ENCODE measurements at regions not wholly inside any gene's neighbourhood (a gene's known extent, or its start where the extent isn't known, plus 50 kb on each side); places are given as distances from the start of the nearest gene placed in this dataset.

DNA sequence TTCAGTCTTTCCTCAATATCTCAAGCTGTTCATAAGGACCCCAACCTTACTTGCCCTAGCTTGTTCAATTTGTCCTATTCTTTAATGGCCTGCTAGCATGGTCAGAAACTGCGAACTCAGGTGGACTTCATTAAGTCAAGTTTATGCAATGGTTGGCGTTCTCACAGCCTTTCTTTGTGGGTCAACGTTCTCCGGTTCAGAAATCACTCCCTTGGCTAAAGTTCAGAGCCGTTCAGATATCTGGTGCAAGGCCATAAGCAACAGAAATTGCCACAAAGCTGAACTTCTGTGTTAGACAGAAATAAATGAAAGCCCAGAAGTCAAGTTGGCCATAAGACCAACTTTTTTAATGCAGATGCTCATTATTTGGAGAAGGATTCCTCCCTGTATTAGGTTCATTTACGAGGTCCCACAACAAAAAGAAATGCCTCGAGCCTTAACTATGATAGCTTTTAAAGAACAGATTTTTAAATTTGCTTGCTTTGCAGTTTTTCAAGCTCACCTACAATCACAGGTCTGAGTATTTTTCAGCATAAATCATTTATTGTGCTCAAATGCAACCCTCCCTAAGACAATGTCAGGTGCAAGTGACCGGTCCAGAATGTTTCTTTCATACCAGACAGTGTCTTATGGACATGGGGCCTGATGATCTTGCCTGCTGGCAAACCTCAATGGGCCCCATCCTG lies 140.2 kb upstream of the COL11A1 start:
- no peak for DNase-seq (ENCODE audit: low read depth)

DNA sequence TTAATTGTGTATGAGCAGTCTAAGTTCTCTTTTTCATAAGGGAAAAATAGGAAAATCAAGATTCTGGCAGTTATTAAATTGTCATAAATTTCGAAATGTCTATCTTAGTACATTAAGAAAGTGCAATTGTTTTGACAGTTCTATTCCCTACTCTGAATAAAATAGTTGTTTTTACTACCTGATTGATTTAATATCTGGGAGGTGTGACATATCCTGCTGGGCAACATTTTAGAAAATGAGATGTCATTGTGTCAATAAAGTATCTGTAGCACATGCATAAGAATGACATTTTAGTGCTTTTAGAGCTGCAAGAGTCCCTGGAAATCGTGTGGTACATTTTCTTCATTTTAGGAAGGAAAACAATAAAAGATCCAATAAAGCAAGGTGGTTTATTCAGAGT lies 139.2 kb upstream of the COL11A1 start:
- DNase-seq (ENCODE audit: low read depth): no peak

DNA sequence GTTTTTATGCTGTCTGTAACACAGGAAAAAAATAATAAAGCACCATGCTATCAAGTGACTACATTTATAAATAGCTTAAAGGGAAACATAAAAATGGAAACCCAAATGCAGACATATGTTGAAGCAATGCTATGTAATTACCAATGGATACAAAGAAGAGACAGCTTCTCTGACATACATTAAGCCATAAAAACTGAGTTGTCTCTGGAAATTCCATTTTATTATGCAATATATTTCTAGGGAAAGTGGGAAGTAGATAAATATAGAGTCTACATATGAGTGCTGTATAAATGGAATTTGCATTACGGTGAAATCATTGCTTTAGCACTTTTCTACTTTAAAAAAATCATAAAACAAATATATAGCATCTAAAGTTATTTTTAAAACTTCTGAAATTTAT lies 135.2 kb upstream of the COL11A1 start:
- DNase-seq (ENCODE audit: low read depth): no peak

DNA sequence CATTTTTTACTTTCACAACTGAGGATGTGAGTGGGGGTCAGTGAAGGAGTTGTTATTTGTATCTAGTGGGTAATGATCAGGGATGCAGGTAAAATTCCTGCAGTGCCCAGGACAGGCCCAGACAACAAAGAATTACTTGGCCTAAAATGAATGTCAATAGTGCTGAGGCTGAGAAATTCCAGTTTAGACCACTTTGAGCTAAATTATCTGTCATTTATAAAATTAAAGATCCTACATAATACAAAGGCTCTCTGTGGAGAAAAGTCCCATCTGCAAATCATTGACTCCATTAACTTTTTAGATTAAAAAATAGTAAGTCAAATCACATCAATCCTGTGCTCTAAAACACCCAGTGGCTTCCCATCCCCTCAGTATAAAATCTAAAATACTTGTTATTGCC lies 130.7 kb upstream of the COL11A1 start:
- DNase-seq (ENCODE audit: low read depth): no peak

DNA sequence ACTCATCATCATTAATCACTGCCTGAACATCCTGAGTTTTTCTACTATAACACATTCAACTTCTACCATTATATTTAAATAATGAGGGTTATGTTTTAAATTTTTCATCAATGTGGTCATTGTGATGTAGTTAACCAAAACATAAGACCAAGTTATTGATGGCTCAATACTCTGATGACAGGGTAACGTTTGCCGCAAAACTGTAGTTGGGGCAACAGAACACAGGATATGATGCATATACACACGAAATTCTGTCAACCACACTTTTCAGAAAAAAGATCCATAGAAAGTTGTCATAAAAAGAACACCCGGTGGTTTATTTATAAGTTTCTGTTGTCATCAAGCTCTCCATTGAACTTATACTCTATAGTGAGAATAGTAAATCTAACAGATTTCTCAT lies 121.7 kb upstream of the COL11A1 start:
- peak; percentile 75 for DNase-seq (ENCODE audit: low read depth)

DNA sequence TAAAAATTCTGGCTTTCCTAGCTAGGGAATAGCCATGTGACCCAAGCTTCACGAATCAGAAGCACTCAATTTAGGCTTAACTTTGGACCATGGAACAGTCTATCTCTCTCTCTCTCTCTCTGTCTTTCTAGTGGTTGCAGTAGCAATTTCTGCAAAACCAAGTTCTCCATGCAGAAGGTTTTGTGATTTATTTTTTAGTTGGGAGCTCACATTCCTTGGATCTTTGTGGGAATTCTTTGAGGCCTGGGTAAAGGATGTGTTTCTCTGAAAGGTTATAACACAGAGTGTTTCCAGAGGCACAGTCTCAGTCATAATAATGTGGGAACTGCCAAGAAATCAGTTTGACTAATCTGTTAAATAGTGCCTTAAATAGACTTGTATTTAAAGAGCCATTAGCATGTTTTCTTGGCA lies 112.3 kb upstream of the COL11A1 start:
- DNase-seq (ENCODE audit: low read depth): no peak

DNA sequence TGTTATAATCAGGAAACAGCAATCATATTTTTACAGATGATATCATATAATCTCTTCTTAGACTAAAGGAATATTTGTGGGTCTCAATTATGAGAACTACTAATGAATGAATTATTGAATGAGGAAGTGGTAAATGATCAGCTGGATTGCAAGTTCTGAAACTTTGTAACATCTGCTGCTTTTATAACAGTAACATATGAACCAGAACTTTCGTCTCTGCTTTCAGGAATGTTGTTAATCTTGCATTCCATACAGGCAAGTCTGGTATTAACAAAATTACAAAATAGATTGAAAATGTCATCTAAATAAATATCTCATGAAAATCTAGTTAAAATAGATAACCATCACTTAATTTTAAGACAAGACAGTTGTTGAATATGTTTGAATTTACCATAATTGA lies 110.5 kb upstream of the COL11A1 start:
- no peak for DNase-seq (ENCODE audit: low read depth)

DNA sequence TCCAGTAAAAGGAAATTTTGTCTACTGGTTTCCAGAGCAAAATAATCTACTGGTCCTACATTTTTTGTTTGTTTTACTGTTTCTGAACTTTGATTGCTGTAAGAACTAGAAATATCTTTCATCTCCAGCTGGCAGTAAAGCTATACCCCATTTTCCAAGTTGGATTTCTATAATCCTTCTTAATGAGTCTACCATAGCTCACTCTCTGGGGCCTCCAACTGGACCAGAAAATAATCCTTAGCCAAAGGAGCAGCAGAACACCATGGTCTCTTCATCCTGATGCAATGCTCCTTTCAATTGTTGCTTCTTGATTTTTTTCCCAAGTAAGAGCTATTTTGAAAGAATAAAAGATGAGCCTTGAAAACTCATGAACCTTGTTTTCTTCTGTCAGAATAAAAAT lies 110.0 kb upstream of the COL11A1 start:
- DNase-seq (ENCODE audit: low read depth): no peak

DNA sequence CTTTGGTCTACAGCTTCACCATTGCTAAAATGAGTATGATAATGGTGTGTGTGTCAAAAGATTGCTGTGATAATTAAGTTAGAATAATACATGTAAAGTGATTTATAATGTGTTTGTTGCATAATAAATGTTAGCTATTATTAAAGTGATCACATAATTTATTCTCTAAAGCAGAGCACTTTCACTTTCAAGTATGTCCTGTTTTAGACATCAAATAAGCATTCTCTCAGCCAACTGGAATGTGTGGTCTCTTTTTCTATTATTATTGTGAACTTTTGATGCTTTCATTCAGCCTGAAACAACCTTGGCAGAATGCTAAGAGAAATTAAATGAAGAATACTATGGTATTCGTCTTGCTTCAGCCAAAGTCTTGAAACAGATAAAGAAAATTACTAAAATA lies 102.8 kb upstream of the COL11A1 start:
- DNase-seq (ENCODE audit: low read depth): peak; percentile 22

DNA sequence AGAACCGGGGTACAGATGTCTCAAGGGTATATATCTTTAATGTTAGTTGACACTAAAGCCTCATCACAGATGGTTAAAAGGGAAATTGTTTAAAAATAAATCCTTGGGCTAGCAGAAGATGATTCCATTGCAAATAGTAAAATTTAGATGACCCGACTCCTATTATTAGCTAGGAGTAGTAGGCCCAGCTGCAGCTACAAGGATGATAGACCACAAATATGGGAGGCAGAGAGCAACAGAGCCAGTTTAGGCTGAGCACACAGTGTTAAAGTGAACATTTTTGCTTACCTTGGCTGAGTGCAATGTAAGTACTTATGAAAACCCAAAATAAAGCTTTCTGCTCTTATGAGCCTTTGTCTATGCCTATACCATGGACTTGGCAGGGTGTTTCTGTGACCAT lies 100.5 kb upstream of the COL11A1 start:
- no peak for DNase-seq (ENCODE audit: low read depth)

DNA sequence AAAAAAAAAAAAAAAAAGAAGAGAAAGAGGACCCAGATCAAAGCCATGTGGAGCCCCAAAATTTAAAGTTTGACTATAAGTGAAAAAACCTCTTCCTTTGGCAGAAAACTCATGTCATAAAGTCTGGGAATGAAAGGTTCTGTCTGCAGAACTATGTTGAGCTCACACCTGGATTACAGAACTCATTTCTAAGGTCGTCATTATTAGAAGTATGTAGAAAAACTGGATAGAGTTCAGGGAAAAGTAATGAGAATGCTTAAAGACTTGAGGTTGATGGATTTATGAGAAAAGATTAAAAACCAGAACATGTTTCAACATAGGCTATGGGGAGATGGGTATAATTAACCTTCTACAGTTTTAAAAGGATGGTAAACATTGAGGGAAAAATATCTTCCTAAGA lies 90.7 kb upstream of the COL11A1 start:
- no peak for DNase-seq (ENCODE audit: low read depth)

DNA sequence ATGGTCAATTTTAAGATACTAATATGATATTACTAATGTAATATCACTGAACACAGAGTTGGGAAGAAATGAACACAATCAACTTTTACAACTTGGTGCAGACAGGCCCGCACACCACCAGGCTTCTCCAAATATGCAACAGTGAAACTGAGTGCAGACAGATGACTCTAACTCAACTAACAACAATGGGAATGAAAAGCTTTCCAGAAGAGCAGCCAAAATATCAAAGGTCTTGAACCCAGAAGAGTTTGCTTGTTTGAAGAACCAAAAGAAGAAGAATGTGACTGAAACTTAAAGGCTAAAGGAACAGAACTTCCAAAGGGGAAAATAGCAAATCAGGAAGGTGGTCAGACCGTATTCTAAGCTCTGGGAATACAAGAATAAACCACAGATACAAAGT lies 89.8 kb upstream of the COL11A1 start:
- no peak for DNase-seq (ENCODE audit: low read depth)

DNA sequence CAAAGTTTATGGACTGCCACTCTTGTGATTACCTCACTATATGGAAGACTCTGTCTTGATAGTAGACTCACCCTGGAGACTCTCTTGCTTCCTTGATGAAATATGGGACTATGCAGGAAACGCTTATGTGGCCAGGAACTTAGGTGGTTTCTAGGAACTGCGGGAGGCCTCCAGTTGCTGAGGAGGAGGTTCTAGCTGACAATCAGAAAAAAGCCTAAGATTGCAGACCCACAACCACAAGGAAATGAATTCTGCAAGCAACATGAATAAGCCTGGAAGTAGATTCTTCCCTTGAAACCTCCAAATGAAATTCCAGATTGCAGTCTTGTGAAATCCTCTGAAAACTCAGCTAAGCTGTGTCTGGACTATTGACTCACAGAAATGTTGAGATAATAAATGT lies 88.9 kb upstream of the COL11A1 start:
- peak; percentile 33 for DNase-seq (ENCODE audit: low read depth)

DNA sequence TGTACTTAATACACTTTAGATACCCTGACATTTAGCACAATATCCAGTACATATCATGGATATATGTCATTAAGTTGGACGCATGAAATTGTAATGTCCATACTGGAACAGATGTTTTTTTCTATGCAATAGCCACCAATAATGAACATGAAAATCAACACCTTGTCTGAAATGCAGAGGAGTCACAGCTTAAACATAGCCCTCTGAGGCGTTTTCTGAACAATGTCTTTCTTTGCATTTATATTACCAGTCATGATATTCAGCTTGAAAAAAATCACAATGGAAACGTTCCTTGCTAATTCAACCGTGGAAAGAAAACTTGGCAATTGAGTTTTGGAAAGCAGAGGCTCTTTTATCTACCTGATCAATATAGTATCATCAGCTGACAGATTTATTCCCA lies 86.7 kb upstream of the COL11A1 start:
- DNase-seq (ENCODE audit: low read depth): no peak

DNA sequence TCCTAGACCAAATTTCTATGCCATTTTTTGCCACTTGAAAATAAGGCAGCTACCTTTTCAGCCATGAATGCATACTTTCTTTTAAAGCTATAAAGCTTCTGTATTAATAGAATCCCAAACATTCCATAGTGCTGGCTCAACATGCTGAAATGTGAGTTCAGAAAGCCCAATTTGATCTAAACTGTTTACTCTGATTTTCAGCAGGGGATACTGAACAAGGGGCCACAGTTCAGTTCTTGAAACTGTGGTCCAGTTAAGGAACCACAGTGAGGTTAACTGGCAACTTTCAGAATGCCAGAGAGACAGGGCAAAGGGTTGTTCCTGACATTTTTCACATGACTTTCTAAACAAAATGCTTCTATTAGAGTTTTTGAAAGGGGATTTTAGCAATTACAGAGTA lies 85.7 kb upstream of the COL11A1 start:
- peak; percentile 22 for DNase-seq (ENCODE audit: low read depth)

DNA sequence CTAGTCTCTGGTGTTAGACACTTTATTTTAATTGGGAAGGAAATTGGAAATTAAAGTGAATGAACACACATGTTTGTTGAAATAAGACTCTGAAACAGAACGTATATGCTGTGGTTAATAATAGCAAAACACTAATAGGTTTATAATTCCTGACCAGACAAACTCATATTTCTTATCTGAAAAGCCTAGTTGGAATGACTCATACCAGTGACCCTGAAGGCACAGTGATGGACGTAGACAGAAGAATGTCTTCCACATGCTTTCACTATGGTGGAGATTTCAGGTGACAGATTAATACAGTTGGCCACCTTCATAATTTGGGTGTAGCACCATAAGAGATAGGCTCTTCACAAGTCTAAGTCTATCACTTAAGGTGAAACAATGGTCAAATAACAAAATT lies 83.0 kb upstream of the COL11A1 start:
- peak; percentile 39 for DNase-seq (ENCODE audit: low read depth)

DNA sequence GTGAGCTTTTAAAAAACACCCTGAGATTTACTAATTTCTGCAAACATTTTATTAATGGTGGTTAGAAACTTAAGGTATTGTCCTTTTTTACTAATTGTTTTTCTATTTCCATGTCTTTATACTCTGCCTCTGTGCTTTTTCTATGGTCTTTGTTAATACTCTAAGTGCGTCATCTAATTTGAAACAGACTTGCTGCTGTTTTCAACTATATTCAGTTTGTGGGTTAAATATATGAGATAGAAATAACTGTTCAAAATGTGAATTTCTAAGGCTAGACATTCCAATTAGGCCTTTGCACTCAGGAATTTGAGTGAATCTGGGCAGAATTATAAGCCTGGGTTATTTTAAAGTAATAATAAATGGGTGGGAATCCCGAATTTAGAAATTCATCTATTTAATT lies 82.4 kb upstream of the COL11A1 start:
- no peak for DNase-seq (ENCODE audit: low read depth)

DNA sequence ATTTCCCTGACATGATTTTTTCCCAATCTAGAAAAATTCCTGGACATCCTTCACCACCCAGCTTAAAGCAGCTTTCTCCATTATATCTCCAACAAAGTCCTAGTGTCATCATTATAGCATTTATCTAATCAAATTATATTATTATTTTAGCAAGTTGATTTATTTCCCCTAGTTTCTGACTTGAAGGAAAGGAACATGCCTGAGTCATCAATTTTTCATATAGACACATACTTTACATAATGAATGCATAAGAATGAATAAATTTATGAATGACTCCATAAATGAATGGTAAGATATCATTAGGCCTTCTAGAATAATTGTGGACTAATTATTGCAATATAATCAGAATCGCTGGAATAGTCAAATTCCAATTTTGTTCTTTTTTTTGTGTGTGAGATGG lies 79.4 kb upstream of the COL11A1 start:
- no peak for DNase-seq (ENCODE audit: low read depth)

DNA sequence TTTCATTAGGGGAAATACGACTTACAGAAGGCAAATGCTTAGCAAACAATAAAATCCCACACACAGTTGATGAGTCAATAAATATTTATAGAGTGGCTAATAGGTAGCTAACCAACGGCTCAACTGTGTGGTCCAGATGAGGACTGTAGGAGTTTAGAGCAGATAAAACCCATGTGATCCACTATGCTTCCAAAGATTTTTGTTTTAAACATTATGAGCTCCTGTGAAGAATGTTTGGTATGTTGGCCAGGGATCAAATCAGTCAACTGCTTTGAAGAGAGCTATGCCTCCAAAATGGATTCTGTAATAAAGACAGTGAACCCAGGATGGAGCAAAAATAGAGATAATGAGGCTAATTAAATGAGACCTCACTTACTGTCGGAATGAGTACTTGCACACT lies 72.3 kb upstream of the COL11A1 start:
- peak; percentile 95 for DNase-seq (ENCODE audit: low read depth)

DNA sequence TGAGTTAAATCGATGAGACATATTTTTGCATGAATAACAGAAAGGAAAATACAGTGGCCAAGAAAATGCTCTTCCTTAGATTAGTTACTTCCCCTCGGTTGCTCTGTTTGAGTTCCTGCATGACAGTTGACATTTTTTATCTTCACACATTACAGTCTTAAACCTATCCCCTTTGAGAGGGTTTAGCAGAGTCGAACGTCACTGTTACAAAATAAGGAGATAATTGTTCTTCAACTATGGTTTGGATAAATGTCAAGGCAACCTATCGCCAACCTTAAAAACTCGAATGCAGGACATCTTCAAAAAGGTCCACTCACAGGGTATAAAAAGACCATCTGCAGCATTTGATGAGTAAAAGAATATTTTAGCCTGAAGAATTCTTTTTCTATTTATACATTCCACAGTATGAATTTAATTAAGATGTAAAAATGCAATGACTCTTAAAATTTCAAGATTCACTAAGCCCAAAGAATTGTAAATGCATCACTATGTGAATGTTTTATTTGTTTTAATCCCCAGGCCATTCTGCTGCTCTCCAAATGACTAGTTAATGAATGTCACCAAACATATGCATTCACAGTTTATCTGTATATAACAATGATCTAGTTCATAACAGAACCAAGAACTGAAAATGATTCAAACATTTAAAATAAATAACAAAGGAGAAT lies 68.9 kb upstream of the COL11A1 start:
- no peak for DNase-seq (ENCODE audit: low read depth)

DNA sequence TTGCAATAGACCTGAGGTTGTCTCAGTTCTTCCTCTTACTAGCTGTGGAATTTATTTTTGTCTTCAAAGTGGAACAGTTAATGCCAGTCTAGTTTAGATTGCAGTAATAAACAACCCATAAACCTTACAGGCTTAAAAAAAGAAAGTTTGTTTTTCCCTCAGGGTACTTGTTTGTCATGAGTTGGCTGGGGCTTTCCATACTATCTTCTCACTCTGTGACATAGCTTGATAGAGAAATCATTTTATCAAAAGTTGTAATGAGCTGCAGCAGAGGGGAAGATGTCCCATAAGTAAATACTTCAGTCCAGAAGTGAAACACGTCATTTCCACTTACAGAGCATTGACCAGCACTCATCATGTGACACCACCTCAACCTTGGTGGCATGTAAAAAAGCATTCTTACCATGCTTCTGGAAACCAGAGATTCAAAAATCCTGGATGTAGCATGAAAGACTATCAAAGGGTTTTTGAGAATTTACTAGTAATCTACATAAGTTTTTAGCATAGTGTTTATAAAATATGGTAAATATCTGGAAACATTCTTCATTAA lies 62.8 kb upstream of the COL11A1 start:
- peak; percentile 11 for DNase-seq (ENCODE audit: low read depth)

DNA sequence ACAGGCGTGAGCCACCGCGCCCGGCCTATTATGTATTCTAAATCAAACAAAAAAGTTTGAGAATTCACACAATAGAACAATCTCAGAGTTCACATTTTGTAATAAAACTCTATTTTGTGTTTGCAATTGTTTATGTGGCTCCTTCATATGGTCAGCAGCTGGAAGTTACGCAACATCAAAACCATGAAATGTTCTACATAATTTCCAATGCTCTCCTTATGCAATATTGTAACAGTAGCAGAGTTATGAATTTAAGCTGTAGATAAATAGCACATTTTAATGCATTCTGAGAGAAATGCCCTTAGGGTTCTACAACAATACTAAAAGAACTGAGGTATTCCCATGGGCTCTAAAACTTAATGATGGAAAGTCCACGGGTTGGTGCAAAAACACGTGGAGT lies 62.3 kb upstream of the COL11A1 start:
- no peak for DNase-seq (ENCODE audit: low read depth)

DNA sequence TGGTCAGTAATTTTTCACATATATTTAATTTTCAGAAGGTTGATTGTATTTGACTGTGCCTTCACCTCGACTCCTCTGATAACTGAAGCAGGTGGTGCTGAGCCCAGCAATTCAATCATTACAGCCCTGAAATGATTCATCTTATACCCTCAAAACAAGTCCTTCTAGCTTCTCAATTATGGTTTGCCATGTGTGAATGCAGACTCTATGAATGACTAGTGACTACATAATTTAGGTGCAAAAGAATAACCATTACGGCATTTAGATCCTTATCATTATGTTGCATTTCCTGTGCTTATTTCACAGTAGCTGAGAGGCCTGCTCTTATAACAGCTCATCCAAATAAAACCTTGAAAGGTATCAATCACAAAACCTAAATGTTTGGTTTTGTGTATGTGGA lies 54.0 kb upstream of the COL11A1 start:
- DNase-seq (ENCODE audit: low read depth): peak; percentile 43

DNA sequence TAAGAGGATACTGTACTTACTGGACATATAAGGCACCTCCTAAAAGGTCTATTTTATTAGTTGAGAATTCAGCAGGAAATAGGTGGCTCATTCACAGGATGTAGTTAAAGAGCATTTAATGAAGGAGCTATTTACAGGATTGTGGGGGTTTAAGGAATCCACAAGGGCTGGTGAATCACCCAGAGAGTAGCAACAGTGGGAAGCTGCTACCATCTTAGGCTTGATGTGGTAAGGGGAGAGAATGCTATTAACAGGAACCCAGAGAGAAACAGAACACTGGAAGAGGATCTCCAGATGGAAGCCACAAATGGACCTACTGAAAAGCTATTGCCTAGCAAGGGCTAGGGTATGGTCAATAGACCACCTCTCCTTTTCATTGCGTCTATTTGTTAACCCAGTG lies 52.0 kb upstream of the COL11A1 start:
- DNase-seq (ENCODE audit: low read depth): peak; percentile 51

All from ELR (cell line).